GM23248 (cell line): ENCODE measurements at regions not wholly inside any gene's neighbourhood (a gene's known extent, or its start where the extent isn't known, plus 50 kb on each side); places are given as distances from the start of the nearest gene placed in this dataset.

Source experiments
- EZH2 ChIP-seq: fragments of 200-600 bp; sonication (generic); IDR thresholded peaks from 2 replicates; pipeline ENCODE4 v1.6.1; 2018; ENCODE audit warnings: antibody characterized with exemption, mild to moderate bottlenecking; ENCODE audit not compliant: insufficient read depth, poor library complexity, severe bottlenecking
- EZH2phosphoT487 ChIP-seq: fragments of 200-600 bp; sonication (generic); IDR thresholded peaks from 2 replicates; pipeline ENCODE4 v1.6.1; 2018; ENCODE audit warnings: antibody characterized with exemption, moderate library complexity, mild to moderate bottlenecking, low read depth; ENCODE audit not compliant: insufficient read depth

- TF ChIP-seq EZH2 (no peak), EZH2phosphoT487 (no peak)
These were observed 428.9 kb upstream of the B3GAT1 start for GRCh38 chr11:134840945-134841344.
